GM12878 (cell line): ENCODE measurements at regions not wholly inside any gene's neighbourhood (a gene's known extent, or its start where the extent isn't known, plus 50 kb on each side); places are given as distances from the start of the nearest gene placed in this dataset.

Experiments used
- CEBPB ChIP-seq, 2 experiments: fragments of 150-350 bp in 1 of 2; IDR thresholded peaks; 2 replicates each; pipeline ENCODE4 v1.6.1; 2012 to 2014; ENCODE audit warnings: low read depth in 2 of 2, low read length in 2 of 2, borderline replicate concordance in 1 of 2, inconsistent platforms in 1 of 2
- POLR2A ChIP-seq: IDR thresholded peaks from 2 replicates; pipeline ENCODE4 v1.6.1; 2011; ENCODE audit warnings: low read depth, mild to moderate bottlenecking, low read length
- RCOR1 ChIP-seq: conservative IDR thresholded peaks from 2 replicates; pipeline ENCODE4 v1.6.1; 2012; ENCODE audit warnings: low read depth, low read length, improper control_type of control experiment
- ZBED1 ChIP-seq: IDR thresholded peaks from 2 replicates; pipeline ENCODE4 v1.6.1; 2016; ENCODE audit warnings: borderline replicate concordance
- TF ChIP-seq, protein P1 (sequence below), 3 experiments: IDR thresholded peaks in 2 of 3; conservative IDR thresholded peaks in 1 of 3; 2 replicates each; pipeline ENCODE4 v1.5.1; 2011; ENCODE audit warnings: low read depth in 3 of 3, low read length in 3 of 3, mild to moderate bottlenecking in 3 of 3, control low read depth in 2 of 3, moderate library complexity in 2 of 3, inconsistent platforms in 1 of 3, mixed read lengths in 1 of 3; ENCODE audit not compliant: control insufficient read depth in 2 of 3, insufficient read depth in 1 of 3; ENCODE audit errors: extremely low read depth in 1 of 3
- TF ChIP-seq, protein P2 (sequence below): fragments of 450-650 bp; IDR thresholded peaks from 2 replicates; pipeline ENCODE4 v1.6.1; 2018; ENCODE audit warnings: borderline replicate concordance, mild to moderate bottlenecking; ENCODE audit not compliant: partially characterized antibody

DNA sequence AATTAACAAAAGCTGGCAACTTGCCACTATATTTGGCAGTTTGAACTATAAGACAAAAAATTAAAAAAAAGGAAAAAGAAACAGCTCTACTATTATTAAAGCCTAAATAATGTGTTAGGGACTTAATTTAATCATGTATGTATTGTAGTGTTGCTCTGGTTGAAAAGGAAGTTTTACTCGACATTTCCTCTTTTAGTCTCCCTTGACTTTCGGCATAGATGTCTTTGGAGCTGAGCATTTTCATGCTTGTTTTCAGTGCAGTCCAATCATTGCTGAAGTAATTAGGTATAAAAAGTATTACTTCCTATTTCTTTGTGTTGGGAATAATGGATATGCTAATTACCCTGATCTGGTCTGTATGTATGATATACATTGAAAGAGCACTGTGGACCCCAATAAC, 216.8 kb upstream of the KLF6 start:
- no peak for TF ChIP-seq POLR2A
- TF ChIP-seq, protein P1, sequence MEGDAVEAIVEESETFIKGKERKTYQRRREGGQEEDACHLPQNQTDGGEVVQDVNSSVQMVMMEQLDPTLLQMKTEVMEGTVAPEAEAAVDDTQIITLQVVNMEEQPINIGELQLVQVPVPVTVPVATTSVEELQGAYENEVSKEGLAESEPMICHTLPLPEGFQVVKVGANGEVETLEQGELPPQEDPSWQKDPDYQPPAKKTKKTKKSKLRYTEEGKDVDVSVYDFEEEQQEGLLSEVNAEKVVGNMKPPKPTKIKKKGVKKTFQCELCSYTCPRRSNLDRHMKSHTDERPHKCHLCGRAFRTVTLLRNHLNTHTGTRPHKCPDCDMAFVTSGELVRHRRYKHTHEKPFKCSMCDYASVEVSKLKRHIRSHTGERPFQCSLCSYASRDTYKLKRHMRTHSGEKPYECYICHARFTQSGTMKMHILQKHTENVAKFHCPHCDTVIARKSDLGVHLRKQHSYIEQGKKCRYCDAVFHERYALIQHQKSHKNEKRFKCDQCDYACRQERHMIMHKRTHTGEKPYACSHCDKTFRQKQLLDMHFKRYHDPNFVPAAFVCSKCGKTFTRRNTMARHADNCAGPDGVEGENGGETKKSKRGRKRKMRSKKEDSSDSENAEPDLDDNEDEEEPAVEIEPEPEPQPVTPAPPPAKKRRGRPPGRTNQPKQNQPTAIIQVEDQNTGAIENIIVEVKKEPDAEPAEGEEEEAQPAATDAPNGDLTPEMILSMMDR (IDR thresholded peaks at IDR 0.05 in 2 of 3, conservative IDR thresholded peaks at IDR 0.05 in 1 of 3; ENCODE audit: control insufficient read depth in 2 of 3, extremely low read depth in 1 of 3, insufficient read depth in 1 of 3, low read depth in 3 of 3, low read length in 3 of 3), result no peak
- TF ChIP-seq CEBPB (IDR thresholded peaks at IDR 0.05; ENCODE audit: borderline replicate concordance in 1 of 2, low read depth in 2 of 2, low read length in 2 of 2), result no peak
- TF ChIP-seq, protein P2, sequence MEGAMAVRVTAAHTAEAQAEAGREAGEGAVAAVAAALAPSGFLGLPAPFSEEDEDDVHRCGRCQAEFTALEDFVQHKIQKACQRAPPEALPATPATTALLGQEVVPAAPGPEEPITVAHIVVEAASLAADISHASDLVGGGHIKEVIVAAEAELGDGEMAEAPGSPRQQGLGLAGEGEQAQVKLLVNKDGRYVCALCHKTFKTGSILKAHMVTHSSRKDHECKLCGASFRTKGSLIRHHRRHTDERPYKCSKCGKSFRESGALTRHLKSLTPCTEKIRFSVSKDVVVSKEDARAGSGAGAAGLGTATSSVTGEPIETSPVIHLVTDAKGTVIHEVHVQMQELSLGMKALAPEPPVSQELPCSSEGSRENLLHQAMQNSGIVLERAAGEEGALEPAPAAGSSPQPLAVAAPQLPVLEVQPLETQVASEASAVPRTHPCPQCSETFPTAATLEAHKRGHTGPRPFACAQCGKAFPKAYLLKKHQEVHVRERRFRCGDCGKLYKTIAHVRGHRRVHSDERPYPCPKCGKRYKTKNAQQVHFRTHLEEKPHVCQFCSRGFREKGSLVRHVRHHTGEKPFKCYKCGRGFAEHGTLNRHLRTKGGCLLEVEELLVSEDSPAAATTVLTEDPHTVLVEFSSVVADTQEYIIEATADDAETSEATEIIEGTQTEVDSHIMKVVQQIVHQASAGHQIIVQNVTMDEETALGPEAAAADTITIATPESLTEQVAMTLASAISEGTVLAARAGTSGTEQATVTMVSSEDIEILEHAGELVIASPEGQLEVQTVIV, result no peak
- no peak for TF ChIP-seq RCOR1
- TF ChIP-seq ZBED1, result no peak
